ENCODE measurements at regions not wholly inside any gene's neighbourhood (a gene's known extent, or its start where the extent isn't known, plus 50 kb on each side); places are given as distances from the start of the nearest gene placed in this dataset.

GRCh38 chr12:65663097-65663496 is 161.2 kb upstream of the HMGA2 start:
- no peak for TF ChIP-seq GABPA (IDR thresholded peaks at IDR 0.05 in 1 of 2, conservative IDR thresholded peaks at IDR 0.05 in 1 of 2)
- no peak for TF ChIP-seq FOXA2 (IDR thresholded peaks at IDR 0.05)
- TF ChIP-seq REST (IDR thresholded peaks at IDR 0.05), result no peak
- no peak for TF ChIP-seq HNF4A (conservative IDR thresholded peaks at IDR 0.05)
- no peak for TF ChIP-seq RXRA (IDR thresholded peaks at IDR 0.05)
- no peak for TF ChIP-seq ATF3 (IDR thresholded peaks at IDR 0.05)
- no peak for TF ChIP-seq RAD21 (IDR thresholded peaks at IDR 0.05)
- no peak for TF ChIP-seq SP1 (IDR thresholded peaks at IDR 0.05)
- no peak for TF ChIP-seq NR2F2 (IDR thresholded peaks at IDR 0.05)
- no peak for TF ChIP-seq FOXA1 (IDR thresholded peaks at IDR 0.05)
- TF ChIP-seq ZBTB33 (IDR thresholded peaks at IDR 0.05), result no peak
- TF ChIP-seq JUND (IDR thresholded peaks at IDR 0.05), result no peak
- TF ChIP-seq TAF1 (conservative IDR thresholded peaks at IDR 0.05), result no peak
- TF ChIP-seq MAX (IDR thresholded peaks at IDR 0.05), result no peak
- no peak for TF ChIP-seq EGR1 (IDR thresholded peaks at IDR 0.05; ENCODE audit: low read depth in 2 of 2)
- TF ChIP-seq HNF4G (IDR thresholded peaks at IDR 0.05), result no peak
- Histone ChIP-seq H3K9me3 (ENCODE audit: control insufficient read depth in 4 of 4, low read length in 3 of 4) (no peaks in the 10 kb centered on the region), H3K9ac (ENCODE audit: low read depth in 1 of 2, low read length in 2 of 2) (no peak overlapping the region), H3K27me3 (ENCODE audit: control insufficient read depth in 4 of 4, insufficient read depth in 4 of 4, low read length in 3 of 4) (peaks cover 0 to 5% (median 0%) of the 10 kb centered on the region in 4 donors), H3K4me3 (ENCODE audit: low read depth in 1 of 3, low read length in 3 of 3) (no peak overlapping the region), H3K27ac (ENCODE audit: low read depth in 1 of 2, low read length in 2 of 2) (no peak overlapping the region), H3K4me1 (ENCODE audit: control insufficient read depth in 4 of 4, insufficient read depth in 4 of 4, low read length in 3 of 4) (no peaks in the 10 kb centered on the region), H3K36me3 (ENCODE audit: control insufficient read depth in 4 of 4, insufficient read depth in 3 of 4, low read depth in 1 of 4, low read length in 3 of 4) (no peaks in the 10 kb centered on the region)
- DNase-seq (ENCODE audit: low spot score), result no peak
- WGBS, result 84% methylated on average over 5 of the region's 5 CpGs

- Histone ChIP-seq H3K27me3 (ENCODE audit: control insufficient read depth in 4 of 4, insufficient read depth in 4 of 4, low read length in 3 of 4) (peaks cover 0 to 5% (median 0%) of the 10 kb centered on the region in 4 donors), H3K36me3 (ENCODE audit: control insufficient read depth in 4 of 4, insufficient read depth in 3 of 4, low read depth in 1 of 4, low read length in 3 of 4) (no peaks in the 10 kb centered on the region), H3K27ac (ENCODE audit: low read depth in 1 of 2, low read length in 2 of 2) (no peak overlapping the region), H3K9me3 (ENCODE audit: control insufficient read depth in 4 of 4, low read length in 3 of 4) (no peaks in the 10 kb centered on the region), H3K4me1 (ENCODE audit: control insufficient read depth in 4 of 4, insufficient read depth in 4 of 4, low read length in 3 of 4) (no peaks in the 10 kb centered on the region), H3K9ac (ENCODE audit: low read depth in 1 of 2, low read length in 2 of 2) (no peak overlapping the region), H3K4me3 (ENCODE audit: low read depth in 1 of 3, low read length in 3 of 3) (no peak overlapping the region)
- no peak for DNase-seq (ENCODE audit: low spot score)
- WGBS, result 87% methylated on average over 5 of the region's 5 CpGs
- TF ChIP-seq YY1 (IDR thresholded peaks at IDR 0.05) (no peak), ATF3 (IDR thresholded peaks at IDR 0.05) (no peak), GABPA (IDR thresholded peaks at IDR 0.05 in 1 of 2, conservative IDR thresholded peaks at IDR 0.05 in 1 of 2) (no peak), HNF4G (IDR thresholded peaks at IDR 0.05) (no peak), NR2F2 (IDR thresholded peaks at IDR 0.05) (no peak), CTCF (IDR thresholded peaks at IDR 0.05; ENCODE audit: low read depth, low read length, missing input control) (no peak), FOXA1 (IDR thresholded peaks at IDR 0.05) (no peak), JUND (IDR thresholded peaks at IDR 0.05) (no peak), REST (IDR thresholded peaks at IDR 0.05) (no peak), SP1 (IDR thresholded peaks at IDR 0.05) (no peak), MAX (IDR thresholded peaks at IDR 0.05) (no peak)
Measured at GRCh38 chr12:65663648-65664047, 160.6 kb upstream of the HMGA2 start.

Data from liver (tissue), 8 donors.